Fibroblast of pulmonary artery (primary cell): ENCODE measurements at regions not wholly inside any gene's neighbourhood (a gene's known extent, or its start where the extent isn't known, plus 50 kb on each side); places are given as distances from the start of the nearest gene placed in this dataset.

Experiments
- DNase-seq: peaks from one replicate; pipeline ENCODE4 v3.0.0-alpha.2; 2010; ENCODE audit warnings: low read depth
- H3K4me3 ChIP-seq: replicated peaks from 2 replicates; pipeline ENCODE4 v1.5.1; 2011; ENCODE audit warnings: low read depth, mild to moderate bottlenecking, control low read depth, low read length, moderate library complexity
- TF ChIP-seq, protein P1 (sequence below): IDR thresholded peaks from 2 replicates; pipeline ENCODE4 v1.5.1; 2011; ENCODE audit warnings: mild to moderate bottlenecking, control low read depth, low read length, inconsistent platforms; ENCODE audit errors: missing control alignments

DNA sequence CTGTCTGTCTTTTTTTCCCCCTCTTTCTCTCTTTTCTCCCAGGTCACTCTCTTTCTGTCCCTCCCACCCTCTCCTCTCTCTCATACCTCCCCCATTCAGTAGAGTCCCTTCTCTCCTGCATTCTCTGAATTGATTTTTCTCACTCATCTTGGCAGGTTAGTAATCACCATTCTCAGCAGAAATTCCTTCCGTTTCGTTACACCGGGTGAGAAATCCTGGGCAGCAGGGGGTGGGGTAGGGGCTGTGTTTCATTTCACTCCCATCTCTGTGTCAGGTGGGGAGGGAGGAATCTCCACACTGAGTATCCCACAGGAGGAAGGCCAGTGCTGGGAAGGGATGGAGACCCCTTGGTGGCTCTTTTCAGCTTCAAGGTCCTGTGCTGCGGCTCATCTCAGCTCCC, 253.5 kb downstream of the MIAT start:
- H3K4me3 ChIP-seq: no peak overlapping the region
- TF ChIP-seq, protein P1, sequence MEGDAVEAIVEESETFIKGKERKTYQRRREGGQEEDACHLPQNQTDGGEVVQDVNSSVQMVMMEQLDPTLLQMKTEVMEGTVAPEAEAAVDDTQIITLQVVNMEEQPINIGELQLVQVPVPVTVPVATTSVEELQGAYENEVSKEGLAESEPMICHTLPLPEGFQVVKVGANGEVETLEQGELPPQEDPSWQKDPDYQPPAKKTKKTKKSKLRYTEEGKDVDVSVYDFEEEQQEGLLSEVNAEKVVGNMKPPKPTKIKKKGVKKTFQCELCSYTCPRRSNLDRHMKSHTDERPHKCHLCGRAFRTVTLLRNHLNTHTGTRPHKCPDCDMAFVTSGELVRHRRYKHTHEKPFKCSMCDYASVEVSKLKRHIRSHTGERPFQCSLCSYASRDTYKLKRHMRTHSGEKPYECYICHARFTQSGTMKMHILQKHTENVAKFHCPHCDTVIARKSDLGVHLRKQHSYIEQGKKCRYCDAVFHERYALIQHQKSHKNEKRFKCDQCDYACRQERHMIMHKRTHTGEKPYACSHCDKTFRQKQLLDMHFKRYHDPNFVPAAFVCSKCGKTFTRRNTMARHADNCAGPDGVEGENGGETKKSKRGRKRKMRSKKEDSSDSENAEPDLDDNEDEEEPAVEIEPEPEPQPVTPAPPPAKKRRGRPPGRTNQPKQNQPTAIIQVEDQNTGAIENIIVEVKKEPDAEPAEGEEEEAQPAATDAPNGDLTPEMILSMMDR: no peak
- DNase-seq: no peak

DNA sequence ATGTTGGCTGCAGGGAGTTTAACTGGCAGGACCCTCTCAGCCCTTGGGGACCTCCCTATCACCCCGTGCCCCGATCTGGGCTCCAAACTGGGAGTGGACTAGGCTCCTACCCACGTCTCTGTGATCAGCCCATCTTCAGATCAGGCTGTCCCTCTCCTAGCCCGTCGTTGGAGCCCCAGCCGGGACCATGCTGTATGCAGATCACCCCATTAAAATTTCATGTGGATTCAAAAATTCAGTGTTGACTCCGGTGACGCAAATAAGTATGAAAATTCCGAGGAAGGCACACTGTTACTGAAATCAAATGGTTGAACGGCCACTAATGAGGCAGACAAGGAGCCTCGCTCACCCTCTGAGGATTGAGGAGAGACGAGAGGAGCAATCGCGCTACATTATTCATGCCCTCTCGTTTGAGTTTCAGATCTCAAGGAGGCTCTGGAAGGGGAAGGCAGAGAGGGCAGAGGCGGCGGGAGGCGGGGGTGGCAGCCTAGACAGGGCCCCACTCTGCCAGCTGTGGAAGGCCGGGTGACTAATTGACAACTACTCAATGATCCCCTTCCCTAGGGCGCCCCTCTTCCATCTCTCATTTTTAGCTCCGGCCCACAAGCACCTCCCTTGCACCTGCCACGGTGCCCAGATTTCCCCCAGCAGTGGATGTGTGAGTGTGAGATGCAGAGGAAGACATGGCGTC, 255.4 kb downstream of the MIAT start:
- no peak overlapping the region for H3K4me3 ChIP-seq
- TF ChIP-seq, protein P1: no peak
- DNase-seq: no peak

DNA sequence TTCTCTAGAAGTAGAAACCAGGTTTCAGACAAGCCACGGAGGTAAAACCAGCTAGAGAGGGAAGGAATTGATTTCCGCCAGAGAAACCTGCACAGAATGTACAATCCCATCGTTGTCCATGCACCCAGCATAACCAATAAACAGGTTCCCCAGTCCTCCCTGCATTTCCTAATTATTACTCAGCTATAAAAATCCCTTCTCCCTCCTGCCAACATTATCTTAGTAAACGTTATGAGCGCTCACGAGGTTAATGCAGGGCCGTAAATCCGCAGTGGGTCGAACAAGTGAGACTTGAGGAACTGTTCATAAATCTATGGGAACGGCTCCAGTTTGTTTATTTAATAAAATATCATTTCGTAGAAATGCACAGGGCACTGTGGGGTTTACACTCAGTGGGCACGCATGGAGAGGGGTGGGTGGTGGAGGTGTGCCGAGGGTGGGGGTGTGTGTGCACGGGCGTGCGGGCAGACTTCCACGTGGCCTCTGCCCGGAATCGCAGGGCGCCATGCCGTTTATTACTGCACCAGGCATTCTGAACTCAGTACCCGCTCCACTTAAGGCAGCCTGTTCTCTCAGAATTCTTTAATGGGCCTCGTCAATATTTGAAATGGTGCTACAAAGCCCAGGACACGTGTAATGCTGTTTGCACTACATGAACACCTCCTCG, 257.3 kb downstream of the MIAT start:
- no peak overlapping the region for H3K4me3 ChIP-seq
- DNase-seq: no peak
- TF ChIP-seq, protein P1: no peak

DNA sequence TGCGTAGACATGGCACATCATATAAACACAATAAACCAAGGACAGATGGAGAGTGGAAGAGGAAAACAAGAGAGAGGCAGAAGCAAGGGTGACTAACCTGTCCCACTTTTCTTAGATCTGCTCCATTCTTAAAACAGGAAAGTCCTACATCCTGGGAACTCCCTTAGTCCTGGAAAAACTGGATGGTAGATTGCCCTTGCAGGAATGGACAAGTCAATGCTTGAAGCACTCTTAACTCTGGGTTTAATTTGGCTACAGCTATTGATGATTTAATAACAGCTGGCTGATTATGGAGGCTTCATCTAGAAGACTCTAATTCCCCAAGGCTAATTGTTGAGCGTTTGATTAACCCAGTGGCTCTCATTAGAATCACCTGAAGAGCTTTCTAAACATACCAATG, 258.8 kb downstream of the MIAT start:
- TF ChIP-seq, protein P1: no peak
- no peak overlapping the region for H3K4me3 ChIP-seq
- no peak for DNase-seq

DNA sequence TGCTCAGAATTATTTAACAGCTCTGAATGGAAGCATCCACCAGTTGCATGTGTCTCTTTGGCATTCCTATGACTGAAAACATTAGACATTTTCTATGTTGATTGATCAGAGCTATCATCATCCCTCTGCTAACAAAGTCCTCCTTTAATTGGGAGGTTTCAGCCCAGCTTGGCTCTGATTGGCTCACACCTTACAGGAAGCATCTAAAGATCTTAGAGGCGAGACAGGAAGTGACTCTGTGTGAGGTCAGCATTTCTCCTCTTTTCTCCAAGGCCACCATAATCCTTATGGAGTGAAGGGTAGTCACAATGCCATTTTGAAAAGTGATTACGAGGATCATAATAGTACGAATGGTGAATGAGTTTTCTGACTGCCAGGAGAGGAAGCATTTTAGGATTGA, 260.8 kb downstream of the MIAT start:
- TF ChIP-seq, protein P1: no peak
- DNase-seq: no peak
- no peak overlapping the region for H3K4me3 ChIP-seq

DNA sequence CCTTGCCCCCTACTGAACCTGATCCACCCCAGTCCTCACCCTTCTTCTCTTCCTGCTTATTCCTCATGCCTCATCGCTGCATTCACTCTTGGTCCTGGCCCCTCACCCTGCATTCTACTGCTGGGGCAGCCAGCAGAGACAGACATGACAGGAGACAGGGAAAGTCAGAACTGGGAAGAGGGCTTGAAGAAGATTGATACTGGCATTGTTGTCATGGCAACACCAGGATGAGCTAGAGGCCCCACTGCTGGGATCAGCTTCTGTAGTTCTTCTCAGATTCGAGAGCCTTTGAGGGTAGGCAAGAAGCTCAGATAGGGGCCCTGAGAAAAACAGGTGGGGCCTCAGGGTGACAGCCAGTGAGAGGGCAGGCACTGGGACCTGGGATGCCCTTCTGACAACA, 264.3 kb downstream of the MIAT start:
- DNase-seq: no peak
- no peak overlapping the region for H3K4me3 ChIP-seq
- TF ChIP-seq, protein P1: no peak

DNA sequence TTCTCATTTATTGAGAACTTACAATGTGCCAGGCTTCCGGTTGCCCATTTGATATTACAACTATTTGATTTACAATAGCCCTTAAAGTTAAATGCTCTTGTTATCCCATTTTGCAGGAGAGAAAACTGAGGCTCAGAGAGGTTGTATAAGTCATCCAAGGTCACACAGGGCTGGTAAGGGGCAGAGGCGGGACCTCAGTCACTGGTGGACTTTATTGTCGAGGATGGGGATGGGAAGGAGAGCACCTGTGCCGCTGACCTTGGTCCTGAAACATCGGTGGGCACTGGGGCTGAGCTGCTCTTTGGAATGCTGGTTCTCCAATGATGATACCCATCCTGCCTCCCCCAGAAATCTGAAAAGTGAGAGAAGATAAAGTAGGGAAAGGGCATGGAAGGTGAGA, 265.4 kb downstream of the MIAT start:
- TF ChIP-seq, protein P1: no peak
- DNase-seq: no peak
- H3K4me3 ChIP-seq: no peak overlapping the region
